ENCODE measurements at regions not wholly inside any gene's neighbourhood (a gene's known extent, or its start where the extent isn't known, plus 50 kb on each side); places are given as distances from the start of the nearest gene placed in this dataset.

DNA sequence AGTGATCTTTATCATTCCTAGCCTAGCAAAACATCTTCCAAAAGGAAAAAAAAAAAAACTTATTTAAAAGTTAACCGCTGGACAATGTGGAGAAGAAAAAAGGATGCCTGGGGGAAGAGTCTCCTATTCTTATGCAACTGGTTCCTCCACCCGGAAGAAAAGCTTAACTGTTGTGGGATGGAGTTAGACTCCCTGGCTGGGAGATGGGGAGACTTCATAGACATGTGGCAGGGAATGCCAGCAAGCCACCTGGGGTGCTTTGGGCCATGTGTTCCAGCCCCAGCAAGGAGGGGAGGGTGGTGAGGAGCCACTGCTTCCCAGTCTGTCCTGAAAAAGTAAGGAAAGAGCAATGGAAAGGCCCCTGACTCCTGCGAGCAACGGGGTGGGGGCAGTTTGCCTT lies 119.4 kb upstream of the SPIN4 start:
- no peaks in the 10 kb centered on the region for H3K9me2 ChIP-seq (replicated peaks; ENCODE audit: control insufficient read depth, low read length)
- no peak overlapping the region for H3K4me2 ChIP-seq (ENCODE audit: low read length)
- TF ChIP-seq, protein P1, sequence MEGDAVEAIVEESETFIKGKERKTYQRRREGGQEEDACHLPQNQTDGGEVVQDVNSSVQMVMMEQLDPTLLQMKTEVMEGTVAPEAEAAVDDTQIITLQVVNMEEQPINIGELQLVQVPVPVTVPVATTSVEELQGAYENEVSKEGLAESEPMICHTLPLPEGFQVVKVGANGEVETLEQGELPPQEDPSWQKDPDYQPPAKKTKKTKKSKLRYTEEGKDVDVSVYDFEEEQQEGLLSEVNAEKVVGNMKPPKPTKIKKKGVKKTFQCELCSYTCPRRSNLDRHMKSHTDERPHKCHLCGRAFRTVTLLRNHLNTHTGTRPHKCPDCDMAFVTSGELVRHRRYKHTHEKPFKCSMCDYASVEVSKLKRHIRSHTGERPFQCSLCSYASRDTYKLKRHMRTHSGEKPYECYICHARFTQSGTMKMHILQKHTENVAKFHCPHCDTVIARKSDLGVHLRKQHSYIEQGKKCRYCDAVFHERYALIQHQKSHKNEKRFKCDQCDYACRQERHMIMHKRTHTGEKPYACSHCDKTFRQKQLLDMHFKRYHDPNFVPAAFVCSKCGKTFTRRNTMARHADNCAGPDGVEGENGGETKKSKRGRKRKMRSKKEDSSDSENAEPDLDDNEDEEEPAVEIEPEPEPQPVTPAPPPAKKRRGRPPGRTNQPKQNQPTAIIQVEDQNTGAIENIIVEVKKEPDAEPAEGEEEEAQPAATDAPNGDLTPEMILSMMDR (IDR thresholded peaks at IDR 0.05; ENCODE audit: low read depth, low read length, poor library complexity, severe bottlenecking), result no peak
- TF ChIP-seq EZH2phosphoT487 (IDR thresholded peaks at IDR 0.05; ENCODE audit: borderline replicate concordance, low read length), result no peak
- no peaks in the 10 kb centered on the region for H3K27me3 ChIP-seq (ENCODE audit: control insufficient read depth, low read length)
- H3K36me3 ChIP-seq (ENCODE audit: control insufficient read depth, low read length), result no peaks in the 10 kb centered on the region
- no peak overlapping the region for H3K27ac ChIP-seq (ENCODE audit: low read depth, low read length)
- no peaks in the 10 kb centered on the region; the same call in 1 of the 2 replicates for H3K9me3 ChIP-seq (ENCODE audit: control insufficient read depth, insufficient read depth, low read length)
- H3F3A ChIP-seq (ENCODE audit: control insufficient read depth, insufficient read depth), result no peaks in the 10 kb centered on the region
- no peaks in the 10 kb centered on the region for H3K4me1 ChIP-seq (ENCODE audit: control insufficient read depth, low read length)
- no peak overlapping the region for H3K4me3 ChIP-seq (ENCODE audit: low read length)
- no peaks in the 10 kb centered on the region for H3K79me2 ChIP-seq (ENCODE audit: control insufficient read depth, low read length)
- H4K20me1 ChIP-seq (ENCODE audit: control insufficient read depth, insufficient read depth, low read depth, low read length), result no peaks in the 10 kb centered on the region

DNA sequence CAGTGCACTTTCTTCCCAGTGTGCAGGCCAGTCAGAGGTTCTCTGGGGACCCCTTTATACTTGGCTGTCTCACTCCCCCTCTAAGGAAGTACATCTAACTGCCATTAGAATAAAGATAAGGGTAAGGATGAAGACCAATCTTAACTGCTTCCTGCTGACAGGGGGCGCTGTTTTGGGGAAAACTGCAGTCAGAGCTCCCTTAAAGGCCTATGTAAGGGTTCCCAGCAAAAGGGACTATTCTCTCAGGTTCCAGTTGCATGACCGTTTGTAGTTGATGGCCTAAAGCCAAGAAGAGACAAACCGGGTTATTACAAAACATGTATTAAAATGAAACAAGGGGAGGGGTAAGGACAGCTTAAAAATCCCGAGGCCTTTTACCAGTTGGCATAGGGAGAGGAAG lies 115.6 kb upstream of the SPIN4 start:
- TF ChIP-seq, protein P1 (IDR thresholded peaks at IDR 0.05; ENCODE audit: low read depth, low read length, poor library complexity, severe bottlenecking), result no peak
- TF ChIP-seq EZH2phosphoT487 (IDR thresholded peaks at IDR 0.05; ENCODE audit: borderline replicate concordance, low read length), result no peak
- H3K9me2 ChIP-seq (replicated peaks; ENCODE audit: control insufficient read depth, low read length), result no peaks in the 10 kb centered on the region
- H3K4me2 ChIP-seq (ENCODE audit: low read length), result no peak overlapping the region
- no peaks in the 10 kb centered on the region for H3K9me3 ChIP-seq (ENCODE audit: control insufficient read depth, insufficient read depth, low read length)
- H3K4me1 ChIP-seq (ENCODE audit: control insufficient read depth, low read length), result no peaks in the 10 kb centered on the region
- no peak overlapping the region for H3K4me3 ChIP-seq (ENCODE audit: low read length)
- no peaks in the 10 kb centered on the region for H4K20me1 ChIP-seq (ENCODE audit: control insufficient read depth, insufficient read depth, low read depth, low read length)
- H3K27me3 ChIP-seq (ENCODE audit: control insufficient read depth, low read length), result no peaks in the 10 kb centered on the region
- H3F3A ChIP-seq (ENCODE audit: control insufficient read depth, insufficient read depth), result no peaks in the 10 kb centered on the region
- H3K36me3 ChIP-seq (ENCODE audit: control insufficient read depth, low read length), result no peaks in the 10 kb centered on the region
- H3K79me2 ChIP-seq (ENCODE audit: control insufficient read depth, low read length), result no peaks in the 10 kb centered on the region
- H3K27ac ChIP-seq (ENCODE audit: low read depth, low read length), result no peak overlapping the region

DNA sequence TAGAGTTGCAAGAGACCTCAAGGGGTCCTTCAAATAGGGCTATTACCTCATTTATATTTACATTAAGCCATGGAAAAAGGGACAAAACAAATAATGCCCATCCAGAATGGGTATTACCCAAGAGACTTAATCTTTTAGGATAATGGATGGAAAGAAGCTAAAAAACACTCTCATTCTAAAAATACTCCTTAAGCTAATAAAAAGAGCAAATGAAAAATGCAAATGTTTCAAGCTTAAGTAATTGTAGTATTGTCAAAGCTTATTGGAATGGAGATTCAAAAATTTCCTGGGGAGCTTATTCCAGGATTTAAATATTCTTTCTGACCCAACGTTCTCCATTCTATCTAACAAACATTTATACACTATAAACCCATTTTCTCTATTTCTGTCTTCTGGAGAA lies 107.8 kb upstream of the SPIN4 start:
- Histone ChIP-seq H3K36me3 (ENCODE audit: control insufficient read depth, low read length) (no peaks in the 10 kb centered on the region), H3K79me2 (ENCODE audit: control insufficient read depth, low read length) (no peaks in the 10 kb centered on the region), H3K27ac (ENCODE audit: low read depth, low read length) (no peak overlapping the region), H3K4me3 (ENCODE audit: low read length) (no peak overlapping the region), H3K9me2 (replicated peaks; ENCODE audit: control insufficient read depth, low read length) (no peaks in the 10 kb centered on the region), H3K4me2 (ENCODE audit: low read length) (no peak overlapping the region), H3F3A (ENCODE audit: control insufficient read depth, insufficient read depth) (no peaks in the 10 kb centered on the region), H3K9me3 (ENCODE audit: control insufficient read depth, insufficient read depth, low read length) (no peaks in the 10 kb centered on the region), H3K4me1 (ENCODE audit: control insufficient read depth, low read length) (no peaks in the 10 kb centered on the region), H4K20me1 (ENCODE audit: control insufficient read depth, insufficient read depth, low read depth, low read length) (no peaks in the 10 kb centered on the region), H3K27me3 (ENCODE audit: control insufficient read depth, low read length) (no peaks in the 10 kb centered on the region)
- TF ChIP-seq EZH2phosphoT487 (IDR thresholded peaks at IDR 0.05; ENCODE audit: borderline replicate concordance, low read length), result no peak
- TF ChIP-seq, protein P1 (IDR thresholded peaks at IDR 0.05; ENCODE audit: low read depth, low read length, poor library complexity, severe bottlenecking), result no peak

GRCh38 chrX:63453571-63453970 lies 102.4 kb upstream of the SPIN4 start:
- no peaks in the 10 kb centered on the region for H3K9me3 ChIP-seq (ENCODE audit: control insufficient read depth, insufficient read depth, low read length)
- TF ChIP-seq EZH2phosphoT487 (IDR thresholded peaks at IDR 0.05; ENCODE audit: borderline replicate concordance, low read length), result no peak
- H3F3A ChIP-seq (ENCODE audit: control insufficient read depth, insufficient read depth), result no peaks in the 10 kb centered on the region
- no peaks in the 10 kb centered on the region for H3K27me3 ChIP-seq (ENCODE audit: control insufficient read depth, low read length)
- H3K4me3 ChIP-seq (ENCODE audit: low read length), result no peak overlapping the region
- no peak overlapping the region for H3K27ac ChIP-seq (ENCODE audit: low read depth, low read length)
- no peaks in the 10 kb centered on the region for H4K20me1 ChIP-seq (ENCODE audit: control insufficient read depth, insufficient read depth, low read depth, low read length)
- no peak overlapping the region for H3K4me2 ChIP-seq (ENCODE audit: low read length)
- H3K4me1 ChIP-seq (ENCODE audit: control insufficient read depth, low read length), result no peaks in the 10 kb centered on the region
- no peaks in the 10 kb centered on the region for H3K9me2 ChIP-seq (replicated peaks; ENCODE audit: control insufficient read depth, low read length)
- no peaks in the 10 kb centered on the region for H3K79me2 ChIP-seq (ENCODE audit: control insufficient read depth, low read length)
- H3K36me3 ChIP-seq (ENCODE audit: control insufficient read depth, low read length), result no peaks in the 10 kb centered on the region
